ENCODE measurements at regions not wholly inside any gene's neighbourhood (a gene's known extent, or its start where the extent isn't known, plus 50 kb on each side); places are given as distances from the start of the nearest gene placed in this dataset.

GRCh38 chrX:96575011-96575410 is 109.6 kb upstream of the DIAPH2 start:
- TF ChIP-seq CTCF (IDR thresholded peaks at IDR 0.05) (no peak), POLR2A (IDR thresholded peaks at IDR 0.05) (no peak)
